BLaER1 (cell line): ENCODE measurements at regions not wholly inside any gene's neighbourhood (a gene's known extent, or its start where the extent isn't known, plus 50 kb on each side); places are given as distances from the start of the nearest gene placed in this dataset.
"Not testable (repeated sequence)": the region's sequence is repeated elsewhere in the genome, so short reads cannot be mapped to it uniquely, and the experiment has no call there.

Experiments
- H3K27ac ChIP-seq: shearing (Covaris generic); formaldehyde crosslinking; 2 replicates; pipeline ENCODE4 v1.8.1; 2022
- H3K27me3 ChIP-seq: shearing (Covaris generic); formaldehyde crosslinking; 2 replicates; pipeline ENCODE4 v1.8.1; 2022
- H3K36me3 ChIP-seq: shearing (Covaris generic); formaldehyde crosslinking; 2 replicates; pipeline ENCODE4 v1.8.1; 2022
- H3K4me1 ChIP-seq: shearing (Covaris generic); formaldehyde crosslinking; 2 replicates; pipeline ENCODE4 v1.8.1; 2022
- H3K4me2 ChIP-seq: shearing (Covaris generic); formaldehyde crosslinking; 2 replicates; pipeline ENCODE4 v1.8.1; 2022
- H3K4me3 ChIP-seq: shearing (Covaris generic); formaldehyde crosslinking; 2 replicates; pipeline ENCODE4 v1.8.1; 2022
- H3K9ac ChIP-seq: shearing (Covaris generic); formaldehyde crosslinking; 2 replicates; pipeline ENCODE4 v1.8.1; 2022
- H3K9me3 ChIP-seq: shearing (Covaris generic); formaldehyde crosslinking; 2 replicates; pipeline ENCODE4 v1.8.1; 2022
- H4K20me1 ChIP-seq: shearing (Covaris generic); formaldehyde crosslinking; 2 replicates; pipeline ENCODE4 v1.8.1; 2022
- Cebpa-rat ChIP-seq: shearing (Covaris generic); IDR thresholded peaks from 2 replicates; pipeline ENCODE4 v1.8.1; 2022

DNA sequence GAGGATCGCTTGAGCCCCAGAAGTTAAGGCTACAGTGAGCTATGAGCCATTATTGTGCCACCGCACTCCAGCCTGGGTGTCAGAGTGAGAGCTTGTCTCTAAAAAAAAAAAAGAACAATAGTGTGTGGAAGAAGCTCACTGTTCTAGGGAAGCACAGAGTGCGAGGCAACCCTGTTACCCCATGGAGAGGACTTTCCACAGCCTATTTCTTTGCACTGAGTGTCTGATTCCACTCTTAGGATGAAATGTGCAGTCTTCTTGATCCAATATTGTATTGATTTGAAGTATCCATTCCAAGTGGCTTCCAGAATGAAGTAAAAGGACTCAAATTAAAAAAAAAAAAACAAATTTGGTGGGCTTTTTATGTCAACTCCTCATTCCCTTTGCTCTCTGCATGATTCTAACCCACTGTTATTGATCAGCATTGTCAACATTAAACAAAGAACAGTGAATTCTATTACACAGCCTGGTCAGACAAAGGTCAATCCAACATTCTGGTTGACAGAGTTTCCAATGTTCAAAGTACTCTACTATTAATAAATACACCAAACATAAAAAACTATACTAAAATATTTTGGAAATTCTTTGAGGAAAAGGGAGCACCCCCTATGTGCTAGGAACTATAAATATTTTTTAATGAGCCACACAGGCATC, 150.2 kb upstream of the PTPRG start:
- Histone ChIP-seq H3K9me3 (no peaks in the 10 kb centered on the region), H3K4me3 (no peak overlapping the region), H4K20me1 (no peaks in the 10 kb centered on the region), H3K4me1 (no peaks in the 10 kb centered on the region), H3K27ac (no peak overlapping the region), H3K9ac (no peak overlapping the region), H3K36me3 (no peaks in the 10 kb centered on the region), H3K4me2 (no peak overlapping the region), H3K27me3 (no peaks in the 10 kb centered on the region)
- TF ChIP-seq Cebpa-rat: no peak

DNA sequence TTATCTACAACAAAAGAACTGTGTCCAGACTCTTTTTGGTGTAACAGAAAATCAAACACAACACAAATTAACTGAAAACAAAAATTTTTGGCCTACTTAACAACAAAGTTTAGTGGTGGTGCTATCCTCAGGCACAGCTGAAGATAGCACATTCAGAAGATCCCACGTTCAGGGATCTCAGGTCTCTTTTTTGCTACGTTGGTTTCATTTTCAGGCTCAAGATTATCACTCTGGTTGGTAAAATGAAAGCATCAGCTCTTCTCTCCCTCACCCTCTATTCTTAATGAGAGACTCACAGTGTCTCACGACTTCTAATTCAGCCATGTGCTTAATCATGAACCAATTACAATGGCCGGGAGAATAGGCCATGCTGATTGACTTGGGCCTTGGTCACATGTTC, 146.9 kb upstream of the PTPRG start:
- Histone ChIP-seq H3K9ac (no peak overlapping the region), H3K36me3 (no peaks in the 10 kb centered on the region), H3K9me3 (no peaks in the 10 kb centered on the region), H4K20me1 (no peaks in the 10 kb centered on the region), H3K27ac (no peak overlapping the region), H3K4me3 (no peak overlapping the region), H3K4me1 (no peaks in the 10 kb centered on the region), H3K27me3 (no peaks in the 10 kb centered on the region), H3K4me2 (no peak overlapping the region)
- no peak for TF ChIP-seq Cebpa-rat

DNA sequence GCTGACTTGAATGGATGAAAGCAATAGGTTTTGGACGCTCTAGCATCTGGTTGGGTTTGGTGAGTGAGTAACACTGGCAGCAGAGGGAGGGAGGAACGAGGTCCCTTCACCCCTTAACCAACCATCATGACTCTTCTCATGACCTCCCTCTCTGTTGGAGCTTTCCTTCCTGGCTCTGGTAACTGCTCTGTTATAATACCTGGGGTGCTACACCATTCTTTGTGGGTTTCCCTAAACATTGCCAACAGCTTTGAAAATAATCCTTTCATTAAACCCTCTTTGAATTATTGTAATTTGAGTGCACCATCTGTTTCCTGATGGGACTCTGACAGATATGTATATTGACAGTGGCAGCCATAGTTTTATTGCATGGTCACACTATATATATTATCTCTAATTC, 146.2 kb upstream of the PTPRG start:
- Histone ChIP-seq H3K27me3 (no peaks in the 10 kb centered on the region), H3K4me1 (no peaks in the 10 kb centered on the region), H3K27ac (no peak overlapping the region), H3K9me3 (no peaks in the 10 kb centered on the region), H3K36me3 (no peaks in the 10 kb centered on the region), H3K4me2 (no peak overlapping the region), H3K4me3 (no peak overlapping the region), H4K20me1 (no peaks in the 10 kb centered on the region), H3K9ac (no peak overlapping the region)
- TF ChIP-seq Cebpa-rat: no peak

DNA sequence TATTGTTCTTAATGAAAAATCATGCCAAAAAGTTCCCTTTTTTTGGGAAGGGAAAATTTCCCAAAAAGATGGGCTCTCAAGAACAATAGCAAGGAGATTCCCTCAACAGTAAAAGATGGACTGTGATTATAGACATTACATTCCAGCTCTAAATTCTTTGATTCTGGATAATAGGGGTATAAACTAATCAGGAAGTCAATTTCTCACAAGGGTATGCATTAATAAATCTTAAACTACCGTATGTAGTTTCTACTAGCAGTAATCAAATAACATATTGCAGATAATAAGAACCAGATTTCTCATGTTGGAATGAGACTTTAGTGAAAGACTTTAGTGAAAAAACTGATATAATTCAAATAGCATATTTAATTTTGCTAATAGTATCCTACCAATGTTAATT, 144.8 kb upstream of the PTPRG start:
- no peak overlapping the region for H3K4me2 ChIP-seq
- no peak overlapping the region for H3K9ac ChIP-seq
- TF ChIP-seq Cebpa-rat: no peak

DNA sequence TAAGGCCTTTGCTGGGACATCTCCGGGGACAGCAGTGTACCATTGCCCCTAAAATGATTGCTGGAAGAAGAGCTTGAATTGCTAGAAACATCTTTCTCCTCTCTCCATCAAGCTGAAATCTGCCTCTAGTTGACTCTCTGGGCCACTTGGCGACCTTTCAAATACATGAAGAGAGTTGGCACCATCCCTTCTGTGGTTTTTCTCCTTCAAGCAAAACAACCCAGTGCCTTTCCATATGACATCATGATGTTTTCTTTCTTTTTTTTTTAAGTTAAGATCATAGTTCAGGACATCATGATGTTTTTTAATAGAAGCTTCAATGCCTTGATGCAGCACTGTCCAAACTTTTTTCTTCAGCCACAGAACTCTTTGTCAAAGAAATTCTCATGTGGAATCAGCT, 144.0 kb upstream of the PTPRG start:
- H3K9ac ChIP-seq: no peak overlapping the region
- no peaks in the 10 kb centered on the region for H3K36me3 ChIP-seq
- no peak overlapping the region for H3K27ac ChIP-seq
- no peaks in the 10 kb centered on the region for H3K27me3 ChIP-seq
- H3K9me3 ChIP-seq: no peaks in the 10 kb centered on the region
- H3K4me2 ChIP-seq: no peak overlapping the region
- TF ChIP-seq Cebpa-rat: no peak
- no peaks in the 10 kb centered on the region for H3K4me1 ChIP-seq
- no peaks in the 10 kb centered on the region for H4K20me1 ChIP-seq
- no peak overlapping the region for H3K4me3 ChIP-seq

More for the DNA sequence above, 144.8 kb upstream of the PTPRG start:
- Histone ChIP-seq H3K36me3 (no peaks in the 10 kb centered on the region), H3K9me3 (no peaks in the 10 kb centered on the region), H3K27ac (no peak overlapping the region), H3K27me3 (no peaks in the 10 kb centered on the region), H3K4me3 (no peak overlapping the region), H4K20me1 (no peaks in the 10 kb centered on the region), H3K4me1 (no peaks in the 10 kb centered on the region)

DNA sequence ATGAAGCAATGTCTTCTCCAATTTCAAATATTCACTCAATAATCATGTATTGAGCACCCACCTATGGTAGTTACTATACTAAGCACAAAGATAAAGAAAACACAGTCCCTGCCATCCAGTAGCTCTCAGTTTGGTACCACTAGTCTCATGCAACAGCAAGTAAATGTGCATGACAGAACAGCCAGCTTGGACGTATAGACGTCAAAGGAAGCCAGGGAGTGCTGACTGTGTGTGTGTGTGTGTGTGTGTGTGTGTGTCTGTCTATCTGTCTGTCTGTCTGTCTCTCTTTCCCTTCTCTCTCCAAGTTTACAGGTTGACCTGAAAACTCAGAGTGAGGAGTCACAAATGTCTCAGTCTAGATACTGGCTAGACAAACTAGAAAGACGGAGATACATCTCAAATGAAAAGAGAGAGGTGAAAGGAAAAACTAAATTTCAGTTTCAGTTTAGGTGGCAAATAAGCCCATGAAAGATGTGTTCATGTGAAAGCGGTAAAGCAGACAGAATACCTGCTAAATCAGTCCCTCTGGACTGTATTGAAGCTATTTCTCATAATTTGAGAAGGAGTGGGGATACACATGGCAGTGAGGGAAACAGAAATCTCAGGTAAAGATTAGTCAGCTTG, 141.1 kb upstream of the PTPRG start:
- no peaks in the 10 kb centered on the region for H3K4me1 ChIP-seq
- no peak overlapping the region for H3K9ac ChIP-seq
- H3K27me3 ChIP-seq: no peaks in the 10 kb centered on the region
- no peak for TF ChIP-seq Cebpa-rat
- no peak overlapping the region for H3K4me3 ChIP-seq
- H4K20me1 ChIP-seq: no peaks in the 10 kb centered on the region
- H3K27ac ChIP-seq: no peak overlapping the region
- H3K36me3 ChIP-seq: no peaks in the 10 kb centered on the region
- H3K9me3 ChIP-seq: no peaks in the 10 kb centered on the region
- H3K4me2 ChIP-seq: no peak overlapping the region

DNA sequence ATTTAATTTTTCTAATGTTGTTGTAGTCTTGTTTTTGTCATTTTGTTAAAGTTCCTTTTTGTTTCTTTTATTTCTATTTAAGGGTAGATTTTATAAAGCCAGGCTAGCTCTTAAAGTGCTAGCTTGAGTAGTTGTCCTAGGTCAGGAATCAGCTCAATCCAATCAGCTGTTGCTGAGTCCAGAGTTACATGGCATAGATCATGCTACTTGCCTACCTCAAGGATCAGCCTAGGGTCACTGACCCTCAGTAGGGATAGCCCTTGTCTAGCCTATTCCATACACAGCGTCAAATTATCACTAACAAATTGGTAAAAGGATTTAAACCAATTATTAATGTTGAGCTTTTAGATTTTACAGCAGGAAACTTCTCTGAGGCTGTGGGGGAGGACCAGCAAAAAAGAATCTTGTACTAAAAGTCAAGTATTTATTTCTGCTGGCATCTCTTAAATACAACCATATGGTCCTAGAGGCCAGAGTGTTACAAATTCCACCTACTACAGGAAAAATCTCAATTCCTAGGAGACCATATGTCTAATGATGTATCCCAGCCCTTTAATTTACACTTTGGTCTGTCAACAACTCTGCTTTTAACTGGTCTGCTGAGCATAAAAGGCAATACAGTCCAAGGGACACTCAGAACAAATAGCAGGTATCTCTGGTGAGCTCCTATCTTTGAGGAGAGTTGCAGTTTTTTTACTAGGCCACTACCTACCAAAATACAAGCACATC, 138.3 kb upstream of the PTPRG start:
- Histone ChIP-seq H4K20me1 (no peaks in the 10 kb centered on the region), H3K4me1 (no peaks in the 10 kb centered on the region), H3K9ac (no peak overlapping the region), H3K27me3 (no peaks in the 10 kb centered on the region), H3K4me3 (no peak overlapping the region), H3K9me3 (no peaks in the 10 kb centered on the region), H3K27ac (no peak overlapping the region), H3K36me3 (no peaks in the 10 kb centered on the region), H3K4me2 (no peak overlapping the region)
- TF ChIP-seq Cebpa-rat: no peak

DNA sequence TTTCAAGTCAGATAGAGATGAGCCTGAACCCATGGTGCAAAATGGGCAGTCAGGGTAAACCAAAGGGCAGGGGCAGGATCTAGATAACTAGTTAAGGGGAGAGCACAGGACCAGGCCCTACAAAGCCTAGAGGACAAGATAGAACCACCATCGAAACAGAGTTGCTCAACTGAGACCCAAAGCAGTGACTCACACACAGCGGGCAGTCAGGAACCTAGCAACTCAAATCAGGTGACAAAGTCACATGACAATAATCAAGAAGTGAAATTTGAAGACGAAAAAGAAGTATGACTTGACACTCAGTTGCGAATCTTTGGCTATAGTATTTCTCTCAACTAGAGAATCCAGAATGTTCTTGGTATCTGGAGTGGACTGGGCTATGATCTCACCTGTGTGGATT, 136.0 kb upstream of the PTPRG start:
- Histone ChIP-seq H3K4me1 (no peaks in the 10 kb centered on the region), H3K9ac (no peak overlapping the region), H3K4me2 (no peak overlapping the region), H3K9me3 (no peaks in the 10 kb centered on the region), H3K36me3 (no peaks in the 10 kb centered on the region), H4K20me1 (no peaks in the 10 kb centered on the region), H3K4me3 (no peak overlapping the region), H3K27ac (no peak overlapping the region), H3K27me3 (no peaks in the 10 kb centered on the region)
- no peak for TF ChIP-seq Cebpa-rat

DNA sequence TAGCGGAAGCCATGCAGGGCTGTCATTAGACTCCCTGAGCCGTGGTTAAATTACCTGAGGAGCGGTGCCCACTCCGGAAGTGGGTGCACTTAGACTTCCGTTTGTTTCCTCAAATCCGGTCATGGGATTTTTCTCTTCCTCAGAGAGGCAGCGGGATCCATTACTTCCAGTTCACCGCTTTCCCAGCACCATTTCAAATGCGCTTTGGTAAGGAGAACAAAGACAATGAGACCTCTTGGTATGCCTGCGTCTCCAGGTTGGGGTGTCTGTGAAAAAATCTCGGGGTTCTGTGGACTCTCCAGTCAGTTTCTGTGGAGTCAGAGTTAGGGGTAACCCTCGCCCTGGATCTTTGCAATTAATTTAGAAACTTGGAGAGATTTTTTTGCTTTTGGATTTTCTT, 132.3 kb upstream of the PTPRG start:
- Histone ChIP-seq H3K9me3 (no peaks in the 10 kb centered on the region), H3K36me3 (no peaks in the 10 kb centered on the region), H3K4me3 (no peak overlapping the region), H4K20me1 (no peaks in the 10 kb centered on the region), H3K27me3 (no peaks in the 10 kb centered on the region), H3K4me2 (no peak overlapping the region), H3K9ac (no peak overlapping the region), H3K4me1 (no peaks in the 10 kb centered on the region), H3K27ac (no peak overlapping the region)
- no peak for TF ChIP-seq Cebpa-rat

DNA sequence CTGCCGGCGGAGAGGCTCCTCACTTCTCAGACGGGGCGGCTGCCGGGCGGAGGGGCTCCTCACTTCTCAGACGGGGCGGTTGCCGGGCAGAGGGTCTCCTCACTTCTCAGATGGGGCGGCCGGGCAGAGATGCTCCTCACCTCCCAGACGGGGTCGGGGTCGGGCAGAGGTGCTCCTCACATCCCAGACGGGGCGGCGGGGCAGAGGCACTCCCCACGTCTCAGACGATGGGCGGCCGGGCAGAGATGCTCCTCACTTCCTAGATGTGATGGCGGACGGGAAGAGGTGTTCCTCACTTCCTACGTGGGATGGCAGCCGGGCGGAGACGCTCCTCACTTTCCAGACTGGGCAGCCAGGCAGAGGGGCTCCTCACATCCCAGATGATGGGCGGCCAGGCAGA, 126.5 kb upstream of the PTPRG start:
- not testable (repeated sequence) for H3K9ac ChIP-seq, H4K20me1 ChIP-seq, H3K4me1 ChIP-seq, H3K27me3 ChIP-seq, H3K4me3 ChIP-seq, H3K27ac ChIP-seq, H3K4me2 ChIP-seq, H3K36me3 ChIP-seq
- peaks cover 11% of the 10 kb centered on the region; the same call in 1 of the 2 replicates for H3K9me3 ChIP-seq

DNA sequence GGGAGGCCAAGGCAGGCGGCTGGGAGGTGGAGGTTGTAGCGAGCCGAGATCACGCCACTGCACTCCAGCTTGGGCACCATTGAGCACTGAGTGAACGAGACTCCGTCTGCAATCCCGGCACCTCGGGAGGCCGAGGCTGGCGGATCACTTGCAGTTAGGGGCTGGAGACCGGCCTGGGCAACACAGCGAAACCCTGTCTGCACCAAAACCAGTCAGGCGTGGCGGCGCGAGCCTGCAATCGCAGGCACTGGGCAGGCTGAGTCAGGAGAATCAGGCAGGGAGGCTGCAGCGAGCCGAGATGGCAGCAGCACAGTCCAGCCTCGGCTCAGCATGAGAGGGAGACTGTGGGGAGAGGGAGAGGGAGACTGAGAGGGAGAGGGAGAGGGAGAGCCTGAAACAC, 126.0 kb upstream of the PTPRG start:
- H3K9me3 ChIP-seq: peaks cover 11% of the 10 kb centered on the region; the same call in 1 of the 2 replicates
- H3K4me2 ChIP-seq, H3K27ac ChIP-seq, H3K27me3 ChIP-seq, H4K20me1 ChIP-seq, H3K36me3 ChIP-seq, H3K4me3 ChIP-seq, H3K4me1 ChIP-seq, H3K9ac ChIP-seq: not testable (repeated sequence)
